HG02970 (cell line): ENCODE measurements at regions not wholly inside any gene's neighbourhood (a gene's known extent, or its start where the extent isn't known, plus 50 kb on each side); places are given as distances from the start of the nearest gene placed in this dataset.

Source experiments
- ATAC-seq: cut with Tn5 transposase; IDR thresholded peaks from one replicate; pipeline ENCODE4 v1.9.1; 2021; ENCODE audit warnings: mild to moderate bottlenecking, moderate library complexity, moderate number of reproducible peaks; ENCODE audit not compliant: unreplicated experiment, low FRiP score

DNA sequence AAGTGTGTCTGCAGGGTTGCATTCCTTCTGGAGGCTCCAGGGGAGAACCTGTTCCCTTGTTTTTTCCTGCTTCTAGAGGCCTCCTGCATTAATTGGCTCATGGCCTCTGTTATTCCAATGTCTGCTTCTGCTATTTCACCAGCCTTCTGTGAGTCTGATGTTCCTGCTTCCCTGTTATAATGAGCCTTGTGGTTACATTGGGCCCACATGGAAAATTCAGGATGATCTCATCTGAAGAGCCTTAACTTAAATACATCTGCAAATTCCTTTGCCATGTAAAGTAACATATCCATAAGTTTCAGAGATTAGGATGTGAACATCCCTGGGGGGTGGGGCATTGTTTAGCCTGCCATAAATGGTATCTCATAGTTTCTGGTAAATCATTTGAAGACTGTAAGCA is 181.1 kb downstream of the RWDD3 start:
- no peak for ATAC-seq

DNA sequence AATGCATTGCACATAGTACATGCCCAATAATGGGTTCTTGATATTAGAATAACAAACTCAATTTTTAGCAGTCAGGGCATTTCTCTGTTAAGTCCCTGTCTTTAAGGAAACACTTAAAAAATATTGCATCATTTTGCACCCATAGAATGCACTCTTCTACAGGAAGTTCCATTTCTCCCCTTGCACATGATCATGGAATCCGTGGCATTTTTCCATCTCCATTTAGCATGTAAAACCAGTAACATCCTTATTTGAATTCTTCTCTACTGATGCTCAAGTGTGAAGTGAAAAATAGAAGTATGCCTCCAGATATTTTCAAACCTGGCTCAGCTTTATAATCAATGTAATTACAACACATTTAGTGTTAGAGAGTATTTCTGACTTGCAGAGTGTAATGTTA is 192.8 kb downstream of the RWDD3 start:
- no peak for ATAC-seq

DNA sequence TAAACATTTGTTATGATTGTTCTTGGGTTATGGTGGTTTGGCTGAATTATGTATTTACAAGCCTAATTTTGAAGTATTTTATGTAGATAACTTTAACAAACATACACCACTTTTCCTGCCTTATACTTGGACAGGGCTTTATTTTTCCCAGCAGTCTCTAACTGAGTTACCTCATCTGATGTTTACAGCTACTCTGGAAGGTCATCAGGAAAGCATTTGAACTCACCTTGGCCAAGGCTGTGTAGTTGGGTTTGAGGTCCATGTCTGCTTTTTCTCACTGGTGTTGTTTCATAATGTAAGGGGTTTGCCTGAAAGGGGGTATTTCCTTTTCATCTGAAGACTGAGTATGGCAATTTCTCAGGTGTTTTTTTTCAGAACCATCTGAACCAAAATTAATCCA is 193.5 kb downstream of the RWDD3 start:
- no peak for ATAC-seq

DNA sequence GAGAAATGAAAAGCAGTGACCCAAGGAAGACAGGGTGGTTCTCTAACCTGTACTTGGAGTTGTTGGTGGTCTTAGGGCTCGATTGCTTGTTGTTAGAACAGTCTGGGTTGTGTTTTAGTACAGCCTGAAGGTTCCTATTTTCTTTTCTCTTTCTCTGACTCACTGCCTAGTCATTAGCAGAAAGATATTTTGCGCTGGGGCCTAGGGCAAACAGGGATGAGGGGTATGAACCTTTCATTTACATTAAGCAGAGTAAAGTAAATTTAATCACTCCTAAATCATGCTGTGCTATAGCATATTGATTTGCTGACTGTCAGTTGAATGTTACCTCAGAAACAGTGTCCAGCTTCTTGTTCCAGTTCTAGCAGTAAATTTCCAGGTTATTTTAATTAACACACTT is 197.2 kb downstream of the RWDD3 start:
- ATAC-seq: no peak

DNA sequence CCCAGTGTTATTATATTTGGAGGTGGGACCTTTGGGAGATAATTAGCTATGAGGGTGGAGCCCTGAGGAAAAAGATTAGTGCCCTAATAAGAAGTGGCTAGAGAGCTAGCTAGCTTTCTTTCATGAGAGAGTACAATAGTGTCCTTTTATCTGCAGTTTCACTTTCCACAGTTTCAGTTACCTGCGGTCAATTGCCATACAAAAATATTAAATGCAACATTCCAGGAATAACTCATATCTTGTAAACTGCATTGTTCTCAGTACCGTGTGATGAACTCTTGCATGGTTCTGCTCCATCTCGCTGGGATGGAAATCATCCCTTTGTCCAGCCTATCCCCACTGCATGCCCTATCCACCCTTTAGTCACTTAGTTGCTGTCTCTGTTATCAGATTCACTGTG is 201.6 kb downstream of the RWDD3 start:
- no peak for ATAC-seq

DNA sequence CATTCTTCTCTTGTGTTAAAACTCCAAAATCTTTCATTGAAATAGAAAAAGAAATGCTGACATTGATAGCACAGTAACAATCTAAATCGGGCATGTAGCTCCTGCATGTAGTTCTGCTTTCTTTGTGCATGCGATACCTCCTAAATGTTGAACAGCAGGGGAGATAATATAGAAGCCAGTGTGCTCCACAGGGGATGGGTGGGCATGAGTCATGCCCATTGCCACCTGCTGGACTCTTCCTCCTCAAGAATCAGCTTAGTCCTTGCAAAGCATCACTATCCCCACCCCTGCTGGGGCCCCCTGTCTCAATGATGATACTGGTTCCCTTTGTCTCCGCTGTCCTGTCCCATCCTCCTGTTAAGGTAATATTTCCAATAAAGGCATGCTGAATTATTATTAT is 203.0 kb downstream of the RWDD3 start:
- no peak for ATAC-seq

DNA sequence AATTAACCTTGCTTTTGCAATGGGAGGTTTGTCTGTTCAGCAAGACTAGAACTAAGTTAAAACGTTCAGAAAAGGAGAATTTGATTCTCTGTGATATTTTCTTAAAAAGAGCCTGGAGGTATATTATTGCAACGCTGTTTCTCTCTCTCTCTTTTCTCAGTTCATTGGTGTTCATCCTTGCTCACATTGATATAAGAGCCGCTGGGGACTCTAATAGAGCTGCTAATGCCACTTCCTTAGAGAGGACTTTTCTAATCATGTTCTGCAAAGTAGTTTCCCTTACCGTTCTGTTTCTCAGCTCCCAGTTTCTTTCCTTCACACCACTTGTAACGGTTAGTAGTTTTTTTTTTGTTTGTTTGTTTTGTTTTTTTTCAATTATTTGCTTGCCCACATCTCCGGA is 203.8 kb downstream of the RWDD3 start:
- no peak for ATAC-seq

DNA sequence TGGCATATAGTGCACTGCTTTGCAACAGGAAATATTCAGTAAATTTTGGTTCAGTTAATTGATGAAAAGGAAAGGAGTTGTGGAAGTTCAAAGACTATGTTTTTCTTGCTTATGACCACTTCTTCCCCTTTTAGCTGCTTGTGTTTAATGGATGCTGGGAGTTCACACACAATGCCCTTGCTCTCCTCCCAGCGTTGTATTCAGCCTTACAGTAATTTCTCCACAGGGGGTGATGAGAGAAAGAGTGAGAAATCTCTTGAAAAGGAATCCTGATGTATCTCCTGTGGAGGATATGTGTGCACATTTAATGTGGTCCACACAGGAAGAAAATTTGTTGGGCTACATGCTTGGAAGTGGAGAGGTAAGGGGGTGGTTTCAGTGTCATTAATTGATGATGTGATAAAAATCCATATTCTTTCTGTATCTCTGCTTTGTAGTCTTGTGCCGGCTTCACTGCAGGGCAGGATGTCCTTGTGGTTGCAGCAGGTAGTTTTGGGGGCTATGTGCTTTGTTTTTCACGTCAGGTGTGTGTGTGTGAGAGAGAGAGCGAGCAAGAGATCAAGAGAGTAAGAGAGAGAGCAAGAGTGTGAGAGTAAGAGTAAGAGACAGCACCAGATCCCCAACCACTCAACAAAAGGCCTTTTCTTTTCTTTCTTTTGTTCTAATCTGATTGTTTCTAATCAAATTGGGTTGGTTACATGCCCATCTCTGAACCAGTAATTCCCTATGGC is 204.4 kb downstream of the RWDD3 start:
- ATAC-seq: no peak

DNA sequence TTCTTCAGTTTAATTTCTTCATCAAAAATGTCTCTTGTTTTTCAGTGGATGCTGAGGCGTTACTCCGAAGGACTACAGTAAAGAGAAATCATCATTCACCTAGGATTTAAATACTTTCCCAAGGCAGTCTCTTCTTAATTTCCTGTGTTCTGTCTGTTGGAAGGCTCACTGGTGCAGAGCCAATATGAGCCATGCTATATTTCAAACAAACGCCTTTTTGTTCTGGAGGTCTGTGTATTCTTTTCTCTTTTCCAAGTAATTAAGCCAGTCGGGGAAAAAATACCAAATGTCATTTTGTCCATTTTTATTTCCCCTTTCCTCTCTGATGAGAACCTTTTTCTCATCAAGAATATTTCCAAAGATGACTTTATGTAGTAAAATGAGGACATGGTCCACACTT is 206.5 kb downstream of the RWDD3 start:
- ATAC-seq: no peak

DNA sequence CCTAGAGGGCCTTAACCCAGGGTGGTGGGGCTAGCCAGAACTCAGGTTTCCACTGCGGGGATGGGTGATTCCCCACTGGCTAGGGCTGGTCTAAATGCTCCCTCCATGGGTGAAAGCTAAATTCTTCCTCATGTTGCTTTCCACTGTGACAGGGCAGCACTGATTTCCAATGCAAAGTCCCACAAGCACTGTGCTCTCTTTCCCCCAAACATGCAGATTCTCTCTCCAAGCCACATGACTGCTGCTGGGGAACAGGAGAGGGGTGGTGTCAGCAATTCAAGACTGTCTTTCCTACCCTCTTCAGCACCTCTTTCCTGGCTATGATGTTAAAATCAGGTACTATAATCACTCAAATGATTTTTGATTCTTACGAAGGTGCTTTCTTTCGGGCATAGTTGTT is 215.5 kb downstream of the RWDD3 start:
- no peak for ATAC-seq

DNA sequence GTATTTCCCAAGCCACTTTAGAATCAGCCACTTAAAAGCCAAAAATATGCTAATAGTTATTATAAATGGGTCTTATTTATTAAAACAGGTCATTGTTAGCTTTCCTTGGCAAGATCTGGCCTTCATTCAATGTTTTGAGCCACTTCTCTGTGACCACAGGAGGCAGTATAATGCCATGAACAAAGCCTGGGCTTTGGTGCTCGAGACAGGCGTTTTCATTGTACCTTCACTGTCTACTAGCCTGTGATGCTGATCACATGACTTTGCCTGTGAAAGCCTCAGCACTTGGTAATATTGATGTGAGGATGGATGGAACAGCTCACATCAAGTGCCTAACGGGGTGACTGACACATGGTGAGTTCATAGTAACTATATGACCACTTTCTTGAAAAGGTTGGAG is 217.0 kb downstream of the RWDD3 start:
- no peak for ATAC-seq

DNA sequence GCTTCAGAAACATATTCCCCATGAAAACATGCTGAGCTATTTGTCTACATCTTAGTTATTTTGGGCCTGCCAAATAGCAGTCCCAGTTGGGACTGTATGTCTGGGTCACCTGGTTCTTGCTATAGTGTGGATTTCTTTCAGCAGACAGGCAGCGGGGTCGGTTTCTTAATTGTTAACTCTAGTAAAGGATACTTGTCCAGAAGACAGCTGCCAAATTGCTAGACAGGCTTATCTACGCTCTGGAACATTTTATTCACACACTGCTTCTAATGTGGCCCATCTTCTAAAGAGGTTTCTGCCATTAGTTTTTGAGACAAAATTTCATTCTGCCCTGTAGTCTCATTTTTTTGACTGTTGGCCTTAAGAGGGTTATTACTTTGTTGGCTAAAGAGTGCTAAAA is 217.9 kb downstream of the RWDD3 start:
- ATAC-seq: no peak

DNA sequence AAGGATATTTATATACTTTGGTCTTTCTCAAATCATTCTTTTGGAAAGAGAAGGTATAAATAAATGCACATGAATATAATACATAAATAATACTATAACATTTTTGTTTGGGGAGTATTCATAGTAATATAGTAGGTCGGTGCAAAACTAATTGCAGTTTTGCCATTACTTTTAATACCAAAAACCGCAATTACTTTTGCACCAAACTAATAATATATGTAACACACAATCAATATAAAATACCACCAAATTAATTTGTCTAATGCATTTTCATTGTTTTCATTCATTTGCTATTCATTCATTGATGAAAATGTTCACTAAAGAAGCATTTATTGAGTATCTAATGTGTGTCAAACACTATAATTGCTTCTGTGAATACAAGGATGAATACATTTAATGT is 219.0 kb downstream of the RWDD3 start:
- ATAC-seq: no peak

DNA sequence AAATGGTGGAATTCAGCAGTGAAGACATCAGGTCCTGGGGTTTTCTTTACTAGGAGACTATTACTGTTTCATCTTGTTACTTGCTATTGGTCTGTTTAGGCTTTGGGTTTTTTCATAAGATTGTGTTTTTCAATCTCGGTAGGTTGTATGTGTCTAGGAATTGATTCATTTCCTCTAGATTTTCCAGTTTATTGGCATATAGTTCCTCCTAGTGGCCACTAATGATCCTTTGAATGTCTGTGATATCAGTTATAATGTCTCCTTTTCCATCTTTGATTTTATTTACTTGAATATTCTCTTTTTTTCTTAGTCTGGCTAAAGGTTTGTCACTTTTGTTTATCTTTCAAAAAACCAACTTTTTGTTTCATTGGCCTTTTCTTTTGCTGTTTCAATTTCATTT is 233.0 kb downstream of the RWDD3 start:
- no peak for ATAC-seq

DNA sequence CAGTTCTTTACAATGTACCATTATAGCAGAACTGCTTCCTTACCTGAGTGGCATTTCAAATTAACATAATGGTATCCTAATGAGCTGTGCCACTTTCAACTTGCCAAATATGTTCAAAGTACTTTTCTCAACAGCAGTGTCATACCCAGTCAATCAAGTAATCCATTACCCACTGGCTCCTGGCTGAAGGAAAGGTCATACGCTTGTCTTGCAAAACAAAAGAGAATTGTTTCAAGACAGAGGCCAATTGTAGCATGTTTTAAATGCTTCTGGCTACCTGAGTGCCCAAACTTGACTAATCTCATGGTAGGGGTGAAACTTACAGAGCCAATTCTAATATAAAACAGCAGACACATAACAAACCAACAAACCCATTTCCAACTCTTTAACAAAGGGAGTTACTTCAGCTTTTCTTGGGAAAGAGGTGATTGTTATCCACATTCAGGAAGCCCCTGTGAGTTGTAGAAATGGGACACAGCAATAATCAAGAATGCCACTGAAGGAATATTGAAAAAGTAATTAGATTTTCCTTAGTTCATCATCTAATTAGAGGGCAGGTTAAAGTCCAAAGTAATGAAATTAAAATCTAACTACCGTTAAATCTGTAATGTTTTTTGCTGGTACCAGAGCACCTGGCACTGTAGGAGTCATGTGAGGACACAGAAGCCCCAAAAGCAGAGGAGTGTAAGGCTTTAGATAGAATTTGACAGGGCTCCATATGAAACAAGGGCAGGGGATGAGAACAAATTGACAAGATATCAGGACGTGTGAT is 241.9 kb downstream of the RWDD3 start:
- ATAC-seq: no peak

DNA sequence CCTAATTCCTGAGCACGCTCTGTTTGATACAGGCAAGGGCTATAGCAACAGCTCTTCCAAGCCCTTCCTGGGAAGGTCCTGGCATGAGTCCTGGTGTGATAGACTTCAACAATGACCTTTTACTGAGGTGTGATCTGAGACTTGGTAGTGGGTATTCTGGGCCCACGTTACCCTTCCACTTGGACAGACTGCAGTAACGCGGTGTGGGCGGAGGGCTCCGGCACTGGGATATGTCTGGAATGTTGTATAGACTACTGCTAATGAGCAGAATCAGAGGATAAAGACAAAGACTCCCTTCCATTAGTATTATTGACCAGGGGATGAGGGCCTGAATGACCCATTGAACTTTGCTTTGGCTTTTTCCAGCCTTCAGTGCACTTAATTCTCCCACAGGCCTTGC is 262.3 kb downstream of the RWDD3 start:
- no peak for ATAC-seq

DNA sequence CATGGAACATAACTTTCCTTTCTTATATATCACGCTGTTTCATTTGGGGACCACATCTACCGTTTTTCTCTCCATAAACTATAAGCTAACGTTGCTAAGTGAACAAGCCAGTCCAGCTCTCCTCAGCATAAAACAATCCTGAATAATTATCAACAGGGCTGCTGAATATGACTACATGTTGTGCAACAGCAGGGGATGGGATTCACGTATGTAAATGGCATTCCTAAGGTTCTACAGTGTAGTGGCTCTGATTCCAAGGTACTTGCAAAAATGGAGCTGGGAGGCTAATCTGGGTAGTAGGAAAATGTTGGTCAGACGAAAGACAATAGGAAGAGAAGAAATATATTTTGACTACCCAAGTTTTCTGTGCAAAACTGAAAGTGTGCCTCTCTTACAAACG is 262.8 kb downstream of the RWDD3 start:
- no peak for ATAC-seq

DNA sequence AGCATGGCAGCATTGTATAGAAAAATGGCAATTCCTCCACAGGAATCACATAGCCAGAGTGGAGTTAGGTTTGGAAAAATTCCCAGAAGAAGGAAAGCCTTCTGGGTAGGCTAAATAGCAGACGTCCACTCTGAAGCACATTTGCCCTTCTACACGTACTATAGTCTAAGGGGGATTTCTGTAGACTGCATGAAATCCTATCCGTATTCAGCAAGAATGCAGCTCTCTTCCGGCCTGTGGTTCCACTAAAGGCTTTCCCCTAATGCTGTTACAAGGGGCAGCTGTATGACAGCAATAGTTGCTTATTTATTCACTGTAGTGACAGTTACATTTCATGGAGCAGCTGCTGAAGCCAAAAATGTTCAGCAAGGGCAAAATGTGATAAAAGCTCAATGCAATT is 263.6 kb downstream of the RWDD3 start:
- no peak for ATAC-seq

DNA sequence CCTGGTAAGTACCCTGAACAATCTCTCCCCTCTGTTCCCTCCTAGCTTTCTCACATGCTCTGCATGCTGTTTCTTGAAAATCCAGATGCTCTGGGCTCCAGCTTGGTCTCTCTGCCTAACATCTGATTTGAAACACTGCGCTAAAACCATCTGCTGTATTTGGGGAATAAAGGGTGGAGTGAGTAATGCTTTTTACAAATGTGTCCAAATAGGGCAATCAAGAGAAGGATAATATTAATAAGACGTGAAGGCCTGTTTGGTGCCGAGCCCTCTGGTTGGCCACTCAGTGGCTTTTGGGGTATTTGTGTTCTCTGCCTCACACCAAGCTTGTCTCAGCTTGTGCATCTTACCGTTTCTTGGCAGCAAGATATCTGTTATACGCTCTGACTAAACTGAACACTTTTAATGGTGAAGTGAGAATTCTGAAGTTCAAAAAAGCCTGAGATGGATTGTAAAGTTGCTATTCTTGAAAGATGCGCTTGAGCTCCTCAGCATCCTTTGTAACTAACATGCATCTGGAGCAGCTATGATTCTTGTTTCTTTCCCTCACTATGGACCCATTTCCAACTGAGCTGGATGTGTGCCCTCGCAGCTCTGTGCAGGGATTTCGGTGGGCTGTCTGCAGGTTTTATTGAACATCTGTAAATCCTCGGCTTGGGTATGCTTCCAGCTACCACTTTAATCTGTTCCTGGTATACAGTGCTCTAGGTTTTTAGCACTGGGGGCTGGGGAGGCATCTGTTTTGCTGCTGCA is 269.4 kb downstream of the RWDD3 start:
- ATAC-seq: no peak

DNA sequence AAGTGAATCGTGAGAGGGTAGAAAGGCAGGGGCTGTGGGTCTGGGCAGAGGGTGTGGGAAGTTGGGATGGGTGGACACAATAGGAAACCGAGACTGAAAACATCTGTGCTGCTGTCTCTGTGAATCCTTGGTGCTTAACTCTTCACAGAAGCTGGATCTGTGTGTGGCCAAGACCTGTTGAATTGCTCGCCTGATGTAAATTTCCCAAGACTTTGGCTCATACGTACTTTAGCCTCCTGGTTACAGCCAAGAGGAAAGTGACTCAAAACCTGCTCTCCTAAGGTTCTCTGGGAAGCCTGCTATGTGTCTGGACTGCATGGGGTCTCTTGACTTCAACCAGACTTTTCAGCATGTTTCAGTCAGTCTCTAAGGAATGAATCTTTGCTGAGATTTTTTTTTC is 270.3 kb downstream of the RWDD3 start:
- no peak for ATAC-seq

DNA sequence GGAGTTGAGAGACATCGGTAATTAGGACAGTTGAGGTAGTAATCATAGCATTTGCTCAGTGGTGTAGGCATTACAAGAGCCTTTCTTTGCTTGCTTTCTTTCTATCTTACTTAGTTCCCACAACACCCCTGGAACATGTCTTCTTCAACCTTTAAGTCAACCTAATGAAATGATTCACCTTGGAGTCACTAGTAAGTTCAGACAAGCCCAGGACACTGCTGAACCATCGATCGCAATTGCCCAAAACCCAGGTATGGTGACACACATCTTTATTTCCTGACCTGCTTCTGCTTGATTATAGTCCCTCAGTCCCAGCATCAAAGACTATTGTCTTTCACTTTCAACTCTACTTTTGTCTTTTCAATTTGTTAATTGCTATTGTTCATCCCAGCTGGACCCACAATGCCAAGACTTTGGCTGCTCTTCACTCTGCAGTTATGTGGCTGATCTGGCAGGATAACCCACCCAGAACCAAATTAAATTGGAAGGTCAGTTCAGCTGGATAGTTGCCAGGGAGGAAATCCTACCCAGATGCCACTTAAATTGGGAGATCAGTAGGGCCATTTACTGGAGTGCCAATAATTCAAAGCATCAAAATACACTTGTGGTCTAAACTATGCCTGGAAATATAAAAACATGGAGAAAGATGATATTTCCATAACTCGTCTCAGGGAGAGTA is 272.9 kb downstream of the RWDD3 start:
- ATAC-seq: no peak
